HG03135 (cell line): ENCODE measurements at regions not wholly inside any gene's neighbourhood (a gene's known extent, or its start where the extent isn't known, plus 50 kb on each side); places are given as distances from the start of the nearest gene placed in this dataset.
"Not testable (repeated sequence)": the region's sequence is repeated elsewhere in the genome, so short reads cannot be mapped to it uniquely, and the experiment has no call there.

Experiments used
- ATAC-seq: cut with Tn5 transposase; IDR thresholded peaks from one replicate; pipeline ENCODE4 v1.9.1; 2021; ENCODE audit warnings: mild to moderate bottlenecking, moderate library complexity; ENCODE audit not compliant: unreplicated experiment

- ATAC-seq = no peak
Measured at GRCh38 chr6:139736325-139736906, 362.0 kb upstream of the CITED2 start.

- ATAC-seq = no peak
Measured at GRCh38 chr6:139732451-139732850, 358.0 kb upstream of the CITED2 start.

DNA sequence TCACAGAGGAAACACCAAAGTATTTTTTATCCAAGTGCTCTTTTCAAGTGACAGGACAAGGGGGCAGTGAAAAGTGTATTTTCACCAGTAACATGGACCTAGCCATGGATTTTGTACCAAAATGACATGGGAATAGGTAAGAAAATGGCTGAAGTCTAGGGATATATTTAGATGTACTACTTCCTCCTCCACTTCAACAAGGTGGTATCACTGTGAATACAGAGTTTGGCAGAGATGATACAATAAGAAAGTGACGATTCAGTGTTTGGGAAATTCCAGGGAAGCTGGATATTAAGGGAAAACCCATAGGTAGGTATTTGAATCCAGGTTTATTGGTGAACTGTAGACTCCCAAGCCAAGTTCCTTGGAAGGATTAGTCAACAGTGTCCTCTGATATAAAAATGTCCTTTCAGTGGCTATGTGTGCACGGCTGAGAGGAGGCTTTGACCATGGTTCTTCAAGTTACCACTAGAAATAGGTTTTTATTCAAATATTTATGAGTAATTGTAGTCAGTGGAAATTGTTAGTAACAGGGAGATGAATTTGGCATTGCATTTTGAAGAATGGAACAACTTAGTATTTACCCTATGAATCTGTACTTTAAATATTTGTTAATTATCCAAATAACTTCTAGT is 356.0 kb upstream of the CITED2 start:
- no peak for ATAC-seq

DNA sequence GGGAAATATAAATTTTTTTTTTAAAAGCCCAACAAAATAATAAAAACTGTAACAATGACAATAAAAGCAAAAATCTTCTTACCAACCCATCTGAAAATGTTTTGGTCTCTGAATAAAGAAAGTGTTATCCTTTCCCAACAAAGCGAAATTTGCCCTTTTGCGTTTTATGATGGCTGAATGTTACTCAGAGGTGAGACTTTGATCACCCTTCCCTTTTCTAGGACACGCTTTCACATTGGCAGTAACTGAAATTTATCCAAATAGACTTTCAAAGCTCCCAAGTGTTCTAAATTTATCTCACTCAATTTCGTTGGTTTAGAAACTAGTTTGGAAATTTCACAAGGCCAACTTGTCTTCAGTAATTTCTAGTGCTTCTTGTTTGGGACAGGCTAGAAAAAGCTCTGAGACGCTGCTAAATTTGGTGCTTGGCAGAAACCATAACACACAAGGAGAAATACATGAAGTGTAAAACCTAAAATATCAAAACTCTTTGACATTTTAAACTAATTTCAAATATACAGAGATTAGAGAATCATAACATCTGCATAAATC is 354.5 kb upstream of the CITED2 start:
- no peak for ATAC-seq

DNA sequence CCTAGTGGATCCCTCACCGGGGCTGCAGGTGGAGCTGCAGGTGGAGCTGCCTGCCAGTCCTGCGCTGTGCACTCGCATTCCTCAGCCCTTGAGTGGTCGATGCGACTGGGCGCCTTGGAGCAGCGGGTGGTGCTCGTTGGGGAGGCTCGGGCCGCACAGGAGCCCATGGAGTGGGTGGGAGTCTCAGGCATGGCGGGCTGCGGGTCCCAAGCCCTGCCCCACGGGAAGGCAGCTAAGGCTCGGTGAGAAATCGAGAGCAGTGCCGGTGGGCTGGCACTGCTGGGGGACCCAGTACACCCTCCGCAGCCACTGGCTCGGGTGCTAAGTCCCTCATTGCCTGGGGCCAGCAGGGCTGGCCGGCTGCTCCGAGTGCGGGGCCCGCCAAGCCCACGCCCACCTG is 351.8 kb upstream of the CITED2 start:
- ATAC-seq = not testable (repeated sequence)

GRCh38 chr6:139722530-139722929 is 348.1 kb upstream of the CITED2 start:
- ATAC-seq = no peak

DNA sequence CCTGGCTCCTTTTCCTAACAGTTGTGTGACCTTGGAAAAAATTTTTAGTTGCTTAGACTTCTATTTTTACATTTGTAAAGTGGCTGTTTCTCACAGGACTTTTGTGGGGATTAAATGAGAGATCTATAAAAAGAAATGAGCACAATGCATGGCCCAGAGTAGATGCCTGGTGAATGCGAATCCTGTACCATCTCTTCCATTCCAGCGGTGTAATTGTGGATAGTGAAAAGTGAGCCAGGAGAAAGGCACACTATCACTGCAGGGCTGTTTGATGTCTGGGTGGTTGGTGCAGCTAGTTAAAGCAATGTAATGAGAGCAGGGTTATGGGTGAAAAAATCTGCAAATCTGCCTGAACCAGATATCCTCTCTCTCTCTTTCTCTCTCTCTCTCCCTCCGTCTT is 347.5 kb upstream of the CITED2 start:
- ATAC-seq = no peak

- ATAC-seq = no peak
Measured at GRCh38 chr6:139713900-139714506, 339.6 kb upstream of the CITED2 start.

DNA sequence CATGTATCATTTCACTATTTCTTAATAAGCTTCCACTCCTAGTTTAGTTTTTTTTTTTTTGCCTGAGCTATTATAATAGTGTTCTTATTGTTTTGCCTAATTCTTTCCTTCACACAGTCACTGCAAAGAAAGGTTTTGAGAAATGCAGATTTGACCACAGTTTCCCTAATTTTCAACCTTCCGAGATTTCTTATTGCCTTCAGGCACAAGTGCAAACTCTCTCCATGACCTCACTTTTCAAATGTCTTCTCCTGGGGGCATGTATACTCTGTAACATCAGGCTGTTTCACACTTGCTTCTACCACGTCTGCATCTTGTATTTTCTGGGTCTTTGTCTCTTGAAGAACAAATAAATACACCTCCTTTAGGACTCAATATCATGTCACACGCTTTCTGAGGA is 339.0 kb upstream of the CITED2 start:
- no peak for ATAC-seq

GRCh38 chr6:139712830-139713229 is 338.4 kb upstream of the CITED2 start:
- ATAC-seq = no peak

- ATAC-seq = no peak
Measured at GRCh38 chr6:139711804-139712585, 337.5 kb upstream of the CITED2 start.

DNA sequence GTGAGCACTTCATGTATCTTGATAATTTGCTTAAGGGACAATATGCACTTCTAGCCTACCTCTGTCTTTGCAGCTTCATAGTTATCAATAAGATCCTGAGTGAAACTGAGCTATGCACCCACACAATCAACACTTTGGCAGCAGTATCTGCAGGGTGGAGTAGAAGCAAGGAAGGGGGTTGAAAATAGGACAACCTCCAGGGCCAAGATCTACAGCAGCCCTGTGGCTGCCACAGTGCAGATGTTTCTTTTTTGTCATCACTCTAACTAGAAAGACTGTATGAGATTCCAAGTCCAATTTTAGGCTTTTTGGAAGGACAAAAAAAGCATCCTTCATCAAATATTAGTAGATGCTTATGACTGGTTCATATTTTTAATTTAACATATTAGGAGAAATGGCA is 336.1 kb upstream of the CITED2 start:
- no peak for ATAC-seq

GRCh38 chr6:139708337-139709199 is 334.1 kb upstream of the CITED2 start:
- no peak for ATAC-seq

GRCh38 chr6:139706912-139707311 is 332.5 kb upstream of the CITED2 start:
- no peak for ATAC-seq

GRCh38 chr6:139705284-139705683 is 330.8 kb upstream of the CITED2 start:
- ATAC-seq = no peak

DNA sequence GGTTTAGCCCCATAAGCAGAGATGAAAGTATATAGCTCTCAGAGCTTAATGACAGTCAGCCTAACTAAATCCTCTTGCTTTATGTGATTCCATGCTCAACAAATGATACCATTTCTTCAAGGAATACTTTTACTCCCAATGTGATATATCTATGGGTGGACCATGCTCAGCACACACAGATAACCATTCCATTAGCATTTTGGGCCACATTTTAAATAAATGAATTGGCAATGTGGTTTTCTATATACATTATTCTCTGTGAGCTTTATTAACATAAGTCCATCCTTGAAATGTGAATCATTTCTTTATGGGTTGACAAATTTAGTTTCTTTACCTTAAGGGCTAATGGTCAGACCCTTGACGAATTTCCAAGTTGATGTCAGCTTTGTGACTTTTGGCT is 329.3 kb upstream of the CITED2 start:
- ATAC-seq = no peak

GRCh38 chr6:139702706-139703105 is 328.3 kb upstream of the CITED2 start:
- no peak for ATAC-seq

- no peak for ATAC-seq
Measured at GRCh38 chr6:139701695-139702094, 327.2 kb upstream of the CITED2 start.

DNA sequence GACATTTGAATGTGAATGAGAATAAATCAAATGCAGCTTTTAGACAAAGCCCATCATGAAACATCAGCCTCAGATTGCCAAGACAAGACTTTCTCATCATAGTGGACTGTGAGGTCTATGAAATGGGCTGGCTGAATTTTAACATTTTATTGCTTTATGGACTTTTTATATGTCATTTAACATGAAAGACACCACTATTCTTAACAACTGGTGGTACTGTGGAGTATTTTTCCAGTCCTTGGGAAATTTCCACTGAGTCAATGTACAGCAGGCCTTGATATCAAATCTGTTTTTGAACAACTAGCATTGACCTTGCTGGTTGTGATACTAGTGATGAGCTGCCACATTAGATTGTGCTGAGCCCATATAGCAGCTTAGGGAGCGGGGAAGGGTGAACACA is 326.6 kb upstream of the CITED2 start:
- no peak for ATAC-seq

- no peak for ATAC-seq
Measured at GRCh38 chr6:139699911-139700310, 325.5 kb upstream of the CITED2 start.

DNA sequence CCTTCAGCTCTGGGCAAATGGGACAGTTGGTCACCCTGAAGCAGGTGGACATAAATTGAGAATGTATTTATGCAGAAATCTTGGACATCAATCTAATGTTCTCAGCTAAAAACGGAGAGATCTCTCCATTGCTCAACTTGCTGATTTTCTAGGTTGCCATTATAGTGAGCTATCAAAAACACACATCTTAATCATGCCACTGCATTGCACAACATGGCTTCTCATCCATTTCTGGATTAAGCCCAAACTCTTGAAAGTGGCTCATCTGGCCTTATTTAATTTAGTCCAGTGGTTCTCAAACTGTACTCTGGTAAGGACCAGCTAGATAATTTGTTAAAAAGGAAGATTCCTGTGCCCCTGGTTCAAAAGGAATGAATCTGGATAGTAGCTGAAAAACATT is 324.9 kb upstream of the CITED2 start:
- ATAC-seq = no peak
